Prostate gland (tissue), 2 donors: ENCODE measurements at regions not wholly inside any gene's neighbourhood (a gene's known extent, or its start where the extent isn't known, plus 50 kb on each side); places are given as distances from the start of the nearest gene placed in this dataset.

Source experiments
- CTCF ChIP-seq, 4 experiments: fragments of 200-600 bp in 2 of 4; fragments of 450-650 bp in 2 of 4; sonication (generic) in 2 of 4; IDR thresholded peaks; 1 replicate in 3 of 4; 2 replicates in 1 of 4; pipeline ENCODE4 v1.5.1; 2016 to 2019; ENCODE audit warnings: antibody characterized with exemption in 4 of 4, mild to moderate bottlenecking in 2 of 4, moderate library complexity in 2 of 4
- POLR2A ChIP-seq: fragments of 450-650 bp; IDR thresholded peaks from one replicate; pipeline ENCODE4 v1.6.1; 2016; ENCODE audit warnings: antibody characterized with exemption, mild to moderate bottlenecking

GRCh38 chr1:82844911-82845827, 1044.4 kb downstream of the ADGRL2 start:
- no peak for TF ChIP-seq CTCF (IDR thresholded peaks at IDR 0.05)
- no peak for TF ChIP-seq POLR2A
